Left ventricle myocardium inferior (tissue), 1 donor: ENCODE measurements at regions not wholly inside any gene's neighbourhood (a gene's known extent, or its start where the extent isn't known, plus 50 kb on each side); places are given as distances from the start of the nearest gene placed in this dataset.

Source experiments
- DNase-seq: peaks from one replicate; pipeline ENCODE4 v3.0.0-alpha.2; 2020
- H3K27ac ChIP-seq: fragments of 200-600 bp; replicated peaks from 2 replicates; pipeline ENCODE4 v1.8.0; 2021
- H3K27me3 ChIP-seq: fragments of 200-600 bp; 2 replicates; pipeline ENCODE4 v1.8.0; 2021; ENCODE audit warnings: low read depth
- H3K36me3 ChIP-seq: fragments of 200-600 bp; 2 replicates; pipeline ENCODE4 v1.8.0; 2021
- H3K4me1 ChIP-seq: fragments of 200-600 bp; 2 replicates; pipeline ENCODE4 v1.8.0; 2021
- H3K4me3 ChIP-seq: fragments of 200-600 bp; 2 replicates; pipeline ENCODE4 v1.8.0; 2021; ENCODE audit warnings: mild to moderate bottlenecking, moderate library complexity
- H3K9me3 ChIP-seq: fragments of 200-600 bp; replicated peaks from 2 replicates; pipeline ENCODE4 v1.8.0; 2021
- CTCF ChIP-seq: fragments of 200-600 bp; IDR thresholded peaks from 2 replicates; pipeline ENCODE4 v1.8.0; 2021; ENCODE audit warnings: antibody characterized with exemption, mild to moderate bottlenecking, borderline replicate concordance
- intact Hi-C: fragments of 100-400 bp; cut with micrococcal nuclease; formaldehyde crosslinking; loops from one replicate; pipeline ENCODE4 v1.11.0; 2022
- donor health status: DM: no; HTN: yes; CAD: no; lungs with severe emphysema.

- no peak for DNase-seq
- TF ChIP-seq CTCF, result no peak
- no peaks in the 10 kb centered on the region for H3K36me3 ChIP-seq
- no peaks in the 10 kb centered on the region for H3K9me3 ChIP-seq
- no peak overlapping the region for H3K27ac ChIP-seq
- H3K4me3 ChIP-seq, result no peak overlapping the region
- intact Hi-C loops, result no loop called here
- H3K4me1 ChIP-seq, result no peaks in the 10 kb centered on the region
- H3K27me3 ChIP-seq, result no peaks in the 10 kb centered on the region
Measured at GRCh38 chr3:34198309-34198708, 399.9 kb downstream of the PDCD6IP start.

- Histone ChIP-seq H3K36me3 (no peaks in the 10 kb centered on the region), H3K27ac (no peak overlapping the region), H3K4me1 (no peaks in the 10 kb centered on the region), H3K9me3 (no peaks in the 10 kb centered on the region), H3K4me3 (no peak overlapping the region), H3K27me3 (no peaks in the 10 kb centered on the region)
- DNase-seq, result no peak
- TF ChIP-seq CTCF, result no peak
- intact Hi-C loops, result no loop called here
Measured at GRCh38 chr3:34200576-34200975, 402.1 kb downstream of the PDCD6IP start.

- Histone ChIP-seq H3K4me3 (no peak overlapping the region), H3K9me3 (no peaks in the 10 kb centered on the region), H3K4me1 (no peaks in the 10 kb centered on the region), H3K27me3 (no peaks in the 10 kb centered on the region), H3K36me3 (no peaks in the 10 kb centered on the region), H3K27ac (no peak overlapping the region)
- intact Hi-C loops, result no loop called here
- no peak for DNase-seq
- no peak for TF ChIP-seq CTCF
Measured at GRCh38 chr3:34202975-34203374, 404.5 kb downstream of the PDCD6IP start.

- Histone ChIP-seq H3K4me3 (no peak overlapping the region), H3K27ac (no peak overlapping the region), H3K4me1 (no peaks in the 10 kb centered on the region), H3K27me3 (no peaks in the 10 kb centered on the region), H3K36me3 (no peaks in the 10 kb centered on the region), H3K9me3 (no peaks in the 10 kb centered on the region)
- DNase-seq, result no peak
- no peak for TF ChIP-seq CTCF
- intact Hi-C loops, result no loop called here
Measured at GRCh38 chr3:34203386-34203785, 405.0 kb downstream of the PDCD6IP start.

GRCh38 chr3:34207002-34207401 lies 408.6 kb downstream of the PDCD6IP start:
- H3K9me3 ChIP-seq, result no peaks in the 10 kb centered on the region
- intact Hi-C loops, result no loop called here
- TF ChIP-seq CTCF, result no peak
- no peak overlapping the region for H3K4me3 ChIP-seq
- H3K36me3 ChIP-seq, result no peaks in the 10 kb centered on the region
- peaks cover 2% of the 10 kb centered on the region for H3K4me1 ChIP-seq
- no peak for DNase-seq
- H3K27ac ChIP-seq, result no peak overlapping the region
- no peaks in the 10 kb centered on the region for H3K27me3 ChIP-seq

- no peak overlapping the region for H3K27ac ChIP-seq
- no peak for TF ChIP-seq CTCF
- no peaks in the 10 kb centered on the region for H3K27me3 ChIP-seq
- DNase-seq, result no peak
- no peak overlapping the region for H3K4me3 ChIP-seq
- no peaks in the 10 kb centered on the region for H3K9me3 ChIP-seq
- H3K36me3 ChIP-seq, result no peaks in the 10 kb centered on the region
- H3K4me1 ChIP-seq, result peaks cover 10% of the 10 kb centered on the region
- intact Hi-C loops, result no loop called here
Measured at GRCh38 chr3:34207806-34208205, 409.4 kb downstream of the PDCD6IP start.
